Endothelial cell of umbilical vein (primary cell): ENCODE measurements at regions not wholly inside any gene's neighbourhood (a gene's known extent, or its start where the extent isn't known, plus 50 kb on each side); places are given as distances from the start of the nearest gene placed in this dataset.

Source experiments
- BruUV-seq: library from RNA; stranded (reverse); fragments of 400-500 nt; replicated peaks from 2 replicates; lab custom pipeline; 2021; lab: Mats Ljungman, UMichigan
- CTCF ChIA-PET: fragments of 300-600, 350-600 bp; sonication (Branson Sonifier 250); formaldehyde crosslinking; loops from one replicate; lab custom pipeline; 2021; ENCODE audit warnings: antibody characterized with exemption, inconsistent platforms; lab: Charles Lee
- POLR2A ChIA-PET: fragments of 300-600, 350-600 bp; sonication (Branson Sonifier 250); formaldehyde crosslinking; loops from one replicate; lab custom pipeline; 2021; ENCODE audit warnings: antibody characterized with exemption, inconsistent platforms; lab: Charles Lee
- DNase-seq: peaks from one replicate; pipeline ENCODE4 v3.0.0-alpha.2; 2011; ENCODE audit warnings: low read depth, low spot score
- FAIRE-seq: peaks from 2 replicates; lab custom pipeline; 2011; peaks lifted over from hg19 to GRCh38; lab: Jason Lieb, UNC
- H2AFZ ChIP-seq: 2 replicates; pipeline ENCODE4 v1.6.0; 2012; ENCODE audit warnings: low read depth, low read length, control low read depth, inconsistent platforms
- H3K27ac ChIP-seq: 2 replicates; pipeline ENCODE4 v1.5.1; 2011; ENCODE audit warnings: low read depth, mild to moderate bottlenecking, control low read depth, low read length, moderate library complexity; ENCODE audit not compliant: insufficient read depth
- H3K27me3 ChIP-seq, 2 experiments: 2 replicates each; pipeline versions ENCODE4 v1.6.0 to v1.6.1; 2011; ENCODE audit warnings: low read length in 2 of 2, mixed read lengths in 1 of 2; ENCODE audit not compliant: control insufficient read depth in 2 of 2, insufficient read depth in 2 of 2
- H3K36me3 ChIP-seq, 2 experiments: 2 replicates in 1 of 2; 3 replicates in 1 of 2; pipeline ENCODE4 v1.5.1; 2011; ENCODE audit warnings: low read length in 2 of 2, mild to moderate bottlenecking in 1 of 2, moderate library complexity in 1 of 2; ENCODE audit not compliant: control insufficient read depth in 2 of 2, insufficient read depth in 2 of 2; ENCODE audit errors: extremely low read depth in 1 of 2
- H3K4me1 ChIP-seq: 3 replicates; pipeline ENCODE4 v1.5.1; 2011; ENCODE audit warnings: mild to moderate bottlenecking, low read length; ENCODE audit not compliant: control insufficient read depth, insufficient read depth; ENCODE audit errors: extremely low read depth
- H3K4me2 ChIP-seq: 2 replicates; pipeline ENCODE4 v1.6.1; 2011; ENCODE audit warnings: low read length, control low read depth, mixed read lengths; ENCODE audit not compliant: insufficient read depth
- H3K4me3 ChIP-seq, 3 experiments: fragments of 200-600 bp in 1 of 3; sonication (generic), shearing (Covaris generic) in 1 of 3; replicated peaks in 1 of 3; 2 replicates each; pipeline ENCODE4 v1.5.1; 2011 to 2016; ENCODE audit warnings: control low read depth in 3 of 3, low read length in 3 of 3, mild to moderate bottlenecking in 2 of 3, inconsistent platforms in 1 of 3, low read depth in 1 of 3, moderate library complexity in 1 of 3; ENCODE audit not compliant: insufficient read depth in 1 of 3
- H3K79me2 ChIP-seq: 2 replicates; pipeline ENCODE4 v1.6.0; 2012; ENCODE audit warnings: low read length, inconsistent platforms; ENCODE audit not compliant: control insufficient read depth, insufficient read depth
- H3K9ac ChIP-seq: replicated peaks from 2 replicates; pipeline ENCODE3; 2011; ENCODE audit warnings: low read length, control low read depth; ENCODE audit not compliant: insufficient read depth; ENCODE audit errors: extremely low read depth
- H3K9me1 ChIP-seq: replicated peaks from 3 replicates; pipeline ENCODE4 v1.6.0; 2011; ENCODE audit warnings: mild to moderate bottlenecking, low read length; ENCODE audit not compliant: control insufficient read depth, insufficient read depth; ENCODE audit errors: extremely low read depth
- H3K9me3 ChIP-seq: replicated peaks from 2 replicates; pipeline ENCODE4 v1.5.1; 2012; ENCODE audit warnings: low read length, inconsistent platforms; ENCODE audit not compliant: control insufficient read depth, insufficient read depth
- H4K20me1 ChIP-seq: replicated peaks from 2 replicates; pipeline ENCODE3; 2011; ENCODE audit warnings: mild to moderate bottlenecking, low read length; ENCODE audit not compliant: control insufficient read depth, insufficient read depth; ENCODE audit errors: extremely low read depth
- EZH2 ChIP-seq: IDR thresholded peaks from 2 replicates; pipeline ENCODE4 v1.6.1; 2012; ENCODE audit warnings: borderline replicate concordance, low read depth, mild to moderate bottlenecking, moderate library complexity, low read length, inconsistent platforms; ENCODE audit not compliant: severe bottlenecking
- FOS ChIP-seq: IDR thresholded peaks from 2 replicates; pipeline ENCODE4 v1.6.1; 2011; ENCODE audit warnings: mild to moderate bottlenecking, low read length, moderate library complexity, borderline replicate concordance; ENCODE audit not compliant: insufficient read depth
- GATA2 ChIP-seq: IDR thresholded peaks from 2 replicates; pipeline ENCODE4 v1.7.0; 2011; ENCODE audit warnings: low read depth, mild to moderate bottlenecking, moderate library complexity, mixed read lengths, low read length; ENCODE audit not compliant: insufficient read length, insufficient read depth
- JUN ChIP-seq: IDR thresholded peaks from 2 replicates; pipeline ENCODE4 v1.6.1; 2011; ENCODE audit warnings: borderline replicate concordance, low read depth; ENCODE audit not compliant: insufficient read length, insufficient read depth
- MYC ChIP-seq: IDR thresholded peaks from one replicate; pipeline ENCODE4 v1.6.1; 2011; ENCODE audit warnings: mild to moderate bottlenecking, low read depth, low read length
- POLR2A ChIP-seq: IDR thresholded peaks from 2 replicates; pipeline ENCODE4 v1.6.1; 2012; ENCODE audit warnings: low read depth, mild to moderate bottlenecking, control low read depth, low read length
- POLR2AphosphoS5 ChIP-seq: IDR thresholded peaks from 2 replicates; pipeline ENCODE4 v1.6.1; 2012; ENCODE audit warnings: low read depth, mild to moderate bottlenecking, control low read depth, low read length, moderate library complexity; ENCODE audit not compliant: insufficient read depth
- dilution Hi-C: fragments of 300-500 bp; cut with MboI; formaldehyde crosslinking; loops from one replicate; pipeline ENCODE4 v1.15.0; 2019; ENCODE audit warnings: low sequenced_read_pairs; ENCODE audit not compliant: extremely low pct_ligation_motif_present
- intact Hi-C: fragments of 100-400 bp; cut with micrococcal nuclease; formaldehyde crosslinking; loops from one replicate; pipeline ENCODE4 v1.10.0; 2022
- TF ChIP-seq, protein P1 (sequence below), 2 donors: IDR thresholded peaks; 1 replicate in 1 of 2; 2 replicates in 1 of 2; pipeline ENCODE4 v1.5.1; 2011; ENCODE audit warnings: low read length in 2 of 2, mild to moderate bottlenecking in 2 of 2, moderate library complexity in 2 of 2, control low read depth in 1 of 2, inconsistent platforms in 1 of 2, low read depth in 1 of 2; ENCODE audit not compliant: insufficient read depth in 1 of 2; ENCODE audit errors: extremely low read depth in 1 of 2
- TF ChIP-seq, protein P2 (sequence below): IDR thresholded peaks from 2 replicates; pipeline ENCODE4 v1.6.1; 2011; ENCODE audit not compliant: insufficient read depth, insufficient read length

DNA sequence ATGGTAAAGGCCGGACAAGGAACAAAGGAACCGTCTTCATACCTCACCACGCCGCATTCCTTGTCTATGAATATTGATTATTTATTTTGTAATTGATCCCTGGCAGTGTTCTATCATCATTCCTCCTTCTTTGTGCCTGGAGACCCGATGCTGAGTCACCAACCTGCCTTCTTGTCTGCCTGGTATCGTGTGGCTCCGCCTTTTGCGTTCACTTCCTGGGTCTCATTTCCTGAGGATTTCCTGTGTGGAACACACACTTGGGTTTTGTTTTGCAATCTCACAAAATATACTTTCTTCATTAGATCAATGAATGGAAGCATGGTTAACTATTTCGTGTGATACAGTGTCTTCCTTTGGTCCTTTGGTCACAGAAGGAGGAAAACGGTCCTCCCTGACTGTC is 95.5 kb upstream of the SNTG2 start:
- no peaks in the 10 kb centered on the region for H3K9me3 ChIP-seq
- H4K20me1 ChIP-seq: no peaks in the 10 kb centered on the region
- DNase-seq (no peak), FAIRE-seq (no peak)
- H3K36me3 ChIP-seq: no peaks in the 10 kb centered on the region
- H3K4me2 ChIP-seq: no peak overlapping the region
- BruUV-seq: no TSS peak
- no peak overlapping the region for H3K9ac ChIP-seq
- H3K9me1 ChIP-seq: no peaks in the 10 kb centered on the region
- H3K4me3 ChIP-seq: no peak overlapping the region
- no peaks in the 10 kb centered on the region for H3K4me1 ChIP-seq
- H3K27me3 ChIP-seq: no peaks in the 10 kb centered on the region
- POLR2A ChIA-PET: no interaction called here
- no peak overlapping the region for H2AFZ ChIP-seq
- H3K27ac ChIP-seq: no peak overlapping the region
- TF ChIP-seq FOS: no peak
- TF ChIP-seq GATA2: no peak
- TF ChIP-seq, protein P1, sequence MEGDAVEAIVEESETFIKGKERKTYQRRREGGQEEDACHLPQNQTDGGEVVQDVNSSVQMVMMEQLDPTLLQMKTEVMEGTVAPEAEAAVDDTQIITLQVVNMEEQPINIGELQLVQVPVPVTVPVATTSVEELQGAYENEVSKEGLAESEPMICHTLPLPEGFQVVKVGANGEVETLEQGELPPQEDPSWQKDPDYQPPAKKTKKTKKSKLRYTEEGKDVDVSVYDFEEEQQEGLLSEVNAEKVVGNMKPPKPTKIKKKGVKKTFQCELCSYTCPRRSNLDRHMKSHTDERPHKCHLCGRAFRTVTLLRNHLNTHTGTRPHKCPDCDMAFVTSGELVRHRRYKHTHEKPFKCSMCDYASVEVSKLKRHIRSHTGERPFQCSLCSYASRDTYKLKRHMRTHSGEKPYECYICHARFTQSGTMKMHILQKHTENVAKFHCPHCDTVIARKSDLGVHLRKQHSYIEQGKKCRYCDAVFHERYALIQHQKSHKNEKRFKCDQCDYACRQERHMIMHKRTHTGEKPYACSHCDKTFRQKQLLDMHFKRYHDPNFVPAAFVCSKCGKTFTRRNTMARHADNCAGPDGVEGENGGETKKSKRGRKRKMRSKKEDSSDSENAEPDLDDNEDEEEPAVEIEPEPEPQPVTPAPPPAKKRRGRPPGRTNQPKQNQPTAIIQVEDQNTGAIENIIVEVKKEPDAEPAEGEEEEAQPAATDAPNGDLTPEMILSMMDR (IDR thresholded peaks at IDR 0.05; ENCODE audit: extremely low read depth in 1 of 2, insufficient read depth in 1 of 2, low read depth in 1 of 2, low read length in 2 of 2): no peak
- intact Hi-C loops: no loop called here
- CTCF ChIA-PET: no interaction called here
- dilution Hi-C loops: no loop called here
- no peaks in the 10 kb centered on the region for H3K79me2 ChIP-seq

GRCh38 chr2:854460-854859 is 96.2 kb upstream of the SNTG2 start:
- Histone ChIP-seq H3K4me1 (no peaks in the 10 kb centered on the region), H3K4me2 (no peak overlapping the region), H2AFZ (no peak overlapping the region), H3K9ac (no peak overlapping the region), H3K27ac (no peak overlapping the region), H3K79me2 (no peaks in the 10 kb centered on the region), H3K9me3 (no peaks in the 10 kb centered on the region), H3K36me3 (no peaks in the 10 kb centered on the region), H3K9me1 (no peaks in the 10 kb centered on the region), H4K20me1 (no peaks in the 10 kb centered on the region), H3K4me3 (no peak overlapping the region), H3K27me3 (no peaks in the 10 kb centered on the region)
- FAIRE-seq (no peak), DNase-seq (no peak)
- dilution Hi-C loops (no loop called here), intact Hi-C loops (no loop called here)
- ChIA-PET POLR2A (no interaction called here), CTCF (no interaction called here)
- BruUV-seq: no TSS peak
- TF ChIP-seq EZH2: no peak
- no peak for TF ChIP-seq MYC
- TF ChIP-seq, protein P1 (IDR thresholded peaks at IDR 0.05; ENCODE audit: extremely low read depth in 1 of 2, insufficient read depth in 1 of 2, low read depth in 1 of 2, low read length in 2 of 2): no peak
- TF ChIP-seq POLR2A: no peak
- TF ChIP-seq GATA2: no peak
- no peak for TF ChIP-seq POLR2AphosphoS5
- no peak for TF ChIP-seq JUN
- TF ChIP-seq, protein P2, sequence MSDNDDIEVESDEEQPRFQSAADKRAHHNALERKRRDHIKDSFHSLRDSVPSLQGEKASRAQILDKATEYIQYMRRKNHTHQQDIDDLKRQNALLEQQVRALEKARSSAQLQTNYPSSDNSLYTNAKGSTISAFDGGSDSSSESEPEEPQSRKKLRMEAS: no peak
- TF ChIP-seq FOS: no peak
